HFFc6 (cell line): ENCODE measurements at regions not wholly inside any gene's neighbourhood (a gene's known extent, or its start where the extent isn't known, plus 50 kb on each side); places are given as distances from the start of the nearest gene placed in this dataset.

Source experiments
- DNase-seq: peaks from one replicate; pipeline ENCODE4 v3.0.0-alpha.2; 2018
- H3K27ac Mint-ChIP-seq: 2 replicates; pipeline ENCODE4 v1.8.0; 2020; ENCODE audit warnings: mild to moderate bottlenecking, mixed read lengths
- H3K27me3 Mint-ChIP-seq: 2 replicates; pipeline ENCODE4 v1.8.0; 2021; ENCODE audit warnings: mild to moderate bottlenecking, moderate library complexity, mixed read lengths; ENCODE audit not compliant: insufficient read depth
- H3K36me3 Mint-ChIP-seq: 2 replicates; pipeline ENCODE4 v1.8.0; 2021; ENCODE audit warnings: low read depth, mixed read lengths
- H3K4me1 Mint-ChIP-seq: 2 replicates; pipeline ENCODE4 v1.8.0; 2020; ENCODE audit warnings: low read depth, mixed read lengths
- H3K4me3 Mint-ChIP-seq: 2 replicates; pipeline ENCODE4 v1.8.0; 2020; ENCODE audit warnings: mild to moderate bottlenecking, moderate library complexity, mixed read lengths
- H3K9me3 Mint-ChIP-seq: 2 replicates; pipeline ENCODE4 v1.8.0; 2020; ENCODE audit warnings: mild to moderate bottlenecking, mixed read lengths
- TF ChIP-seq, protein P1 (sequence below): fragments of 200-600 bp; sonication (generic); IDR thresholded peaks from 2 replicates; pipeline ENCODE4 v1.5.0; 2021; ENCODE audit warnings: antibody characterized with exemption, mild to moderate bottlenecking

DNA sequence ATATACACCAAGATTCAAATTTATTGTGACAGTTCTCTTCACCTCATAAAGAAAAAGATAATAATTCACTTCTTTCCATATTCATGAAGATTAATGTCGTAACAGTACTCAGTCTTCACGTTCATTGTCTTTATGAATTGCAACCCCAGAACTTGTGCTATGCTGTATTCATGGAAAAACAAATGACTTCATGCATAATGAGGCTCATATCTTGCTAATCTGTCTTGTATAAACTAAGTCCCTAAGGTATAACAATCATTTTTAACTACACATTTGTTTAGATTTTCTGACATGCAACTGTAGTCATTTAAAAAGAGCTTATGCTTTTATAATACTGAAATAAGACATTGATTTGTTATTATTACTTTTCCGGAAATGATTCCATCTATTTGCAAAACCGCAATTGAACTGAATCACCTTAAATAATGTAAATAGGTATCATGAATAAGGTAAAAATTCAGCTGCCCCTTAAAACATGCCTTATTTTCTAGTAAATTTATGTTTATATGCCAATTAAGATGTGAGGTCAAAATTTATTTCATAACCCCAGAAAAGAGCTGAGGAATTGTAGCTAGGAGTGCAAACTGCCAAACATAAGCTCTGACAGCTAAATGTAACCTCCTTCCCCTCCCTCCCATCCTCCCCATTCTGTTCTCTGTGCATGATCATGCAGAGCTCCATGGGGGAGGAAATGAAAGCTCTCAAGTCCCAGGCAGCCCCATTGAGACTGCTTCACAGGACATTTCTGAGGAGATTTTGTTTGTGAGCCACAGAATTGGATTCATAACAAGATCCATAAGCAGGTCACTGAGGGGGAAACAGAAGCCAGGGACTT, 301.6 kb downstream of the ATP23 start:
- DNase-seq, result no peak
- Mint-ChIP-seq H3K27me3 (peaks cover 9% of the 10 kb centered on the region), H3K27ac (no peak overlapping the region), H3K4me3 (no peak overlapping the region), H3K9me3 (no peaks in the 10 kb centered on the region), H3K36me3 (no peaks in the 10 kb centered on the region), H3K4me1 (no peaks in the 10 kb centered on the region)
- TF ChIP-seq, protein P1, sequence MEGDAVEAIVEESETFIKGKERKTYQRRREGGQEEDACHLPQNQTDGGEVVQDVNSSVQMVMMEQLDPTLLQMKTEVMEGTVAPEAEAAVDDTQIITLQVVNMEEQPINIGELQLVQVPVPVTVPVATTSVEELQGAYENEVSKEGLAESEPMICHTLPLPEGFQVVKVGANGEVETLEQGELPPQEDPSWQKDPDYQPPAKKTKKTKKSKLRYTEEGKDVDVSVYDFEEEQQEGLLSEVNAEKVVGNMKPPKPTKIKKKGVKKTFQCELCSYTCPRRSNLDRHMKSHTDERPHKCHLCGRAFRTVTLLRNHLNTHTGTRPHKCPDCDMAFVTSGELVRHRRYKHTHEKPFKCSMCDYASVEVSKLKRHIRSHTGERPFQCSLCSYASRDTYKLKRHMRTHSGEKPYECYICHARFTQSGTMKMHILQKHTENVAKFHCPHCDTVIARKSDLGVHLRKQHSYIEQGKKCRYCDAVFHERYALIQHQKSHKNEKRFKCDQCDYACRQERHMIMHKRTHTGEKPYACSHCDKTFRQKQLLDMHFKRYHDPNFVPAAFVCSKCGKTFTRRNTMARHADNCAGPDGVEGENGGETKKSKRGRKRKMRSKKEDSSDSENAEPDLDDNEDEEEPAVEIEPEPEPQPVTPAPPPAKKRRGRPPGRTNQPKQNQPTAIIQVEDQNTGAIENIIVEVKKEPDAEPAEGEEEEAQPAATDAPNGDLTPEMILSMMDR, result no peak

DNA sequence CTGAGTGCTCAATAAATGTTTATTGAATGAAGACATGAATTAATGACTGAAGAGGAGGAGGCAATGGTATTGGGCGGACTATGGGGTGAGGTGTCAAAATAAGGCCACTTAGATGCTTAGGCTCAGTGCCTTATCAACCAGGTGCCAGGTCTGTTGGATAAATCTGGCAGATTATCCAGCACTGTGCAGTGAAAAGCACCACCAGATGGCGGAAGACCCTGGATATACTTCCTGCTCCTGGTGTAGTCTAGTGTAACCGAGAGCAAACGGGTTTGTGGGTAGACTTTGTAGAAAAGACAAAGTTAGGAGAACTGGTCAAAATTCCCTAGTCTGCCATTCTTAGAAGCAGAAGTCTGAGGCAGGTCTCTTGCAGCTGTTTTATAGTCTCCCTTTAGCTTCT, 306.3 kb downstream of the ATP23 start:
- TF ChIP-seq, protein P1, result peak; percentile 50; the same call in 1 of the 2 replicates
- no peaks in the 10 kb centered on the region for H3K9me3 Mint-ChIP-seq
- DNase-seq, result no peak
- peaks cover 12% of the 10 kb centered on the region for H3K27me3 Mint-ChIP-seq
- no peak overlapping the region for H3K4me3 Mint-ChIP-seq
- no peaks in the 10 kb centered on the region for H3K36me3 Mint-ChIP-seq
- no peaks in the 10 kb centered on the region for H3K4me1 Mint-ChIP-seq
- no peak overlapping the region for H3K27ac Mint-ChIP-seq

DNA sequence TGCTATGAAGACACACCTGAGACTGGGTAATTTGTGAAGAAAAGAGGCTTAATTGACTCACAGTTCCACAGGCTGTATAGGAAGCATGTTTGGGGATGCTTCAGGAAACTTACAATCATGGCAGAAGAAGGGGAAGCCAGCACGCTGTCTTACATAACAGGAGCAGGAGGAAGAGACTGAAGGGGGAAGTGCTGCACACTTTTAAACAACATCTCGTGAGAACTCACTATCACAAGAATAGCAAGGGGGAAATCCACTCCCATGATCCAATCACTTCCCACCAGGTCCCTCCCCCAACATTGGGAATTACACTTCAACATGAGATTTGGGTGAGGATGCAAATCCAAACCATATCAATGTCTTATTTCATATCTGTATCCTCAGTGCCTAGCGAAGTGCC, 307.2 kb downstream of the ATP23 start:
- Mint-ChIP-seq H3K27me3 (peaks cover 12% of the 10 kb centered on the region), H3K4me3 (no peak overlapping the region), H3K4me1 (no peaks in the 10 kb centered on the region; the same call in 1 of the 2 replicates), H3K36me3 (no peaks in the 10 kb centered on the region), H3K9me3 (no peaks in the 10 kb centered on the region), H3K27ac (no peak overlapping the region)
- TF ChIP-seq, protein P1, result no peak
- no peak for DNase-seq

DNA sequence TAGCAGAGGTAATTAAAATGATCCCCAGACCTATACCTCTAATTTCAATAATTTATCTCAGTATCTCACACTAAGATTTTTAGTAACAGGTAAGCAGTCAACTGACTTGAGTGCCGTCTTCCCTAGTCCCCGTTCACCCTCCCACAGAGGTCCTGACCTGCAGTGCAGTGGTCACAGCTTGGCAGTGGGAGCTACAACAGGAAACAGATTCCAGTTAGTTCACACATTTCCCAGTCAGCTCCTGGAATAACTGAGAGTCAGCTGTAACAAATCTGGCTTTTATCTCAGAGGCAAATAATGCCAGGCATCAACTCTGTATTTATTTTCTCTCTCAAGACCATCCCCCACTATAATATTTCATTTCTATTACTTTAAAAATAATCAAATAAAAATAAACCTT, 308.2 kb downstream of the ATP23 start:
- Mint-ChIP-seq H3K4me1 (no peaks in the 10 kb centered on the region; the same call in 1 of the 2 replicates), H3K27ac (no peak overlapping the region), H3K9me3 (no peaks in the 10 kb centered on the region), H3K36me3 (no peaks in the 10 kb centered on the region), H3K4me3 (no peak overlapping the region), H3K27me3 (peaks cover 6% of the 10 kb centered on the region)
- TF ChIP-seq, protein P1, result no peak
- no peak for DNase-seq

DNA sequence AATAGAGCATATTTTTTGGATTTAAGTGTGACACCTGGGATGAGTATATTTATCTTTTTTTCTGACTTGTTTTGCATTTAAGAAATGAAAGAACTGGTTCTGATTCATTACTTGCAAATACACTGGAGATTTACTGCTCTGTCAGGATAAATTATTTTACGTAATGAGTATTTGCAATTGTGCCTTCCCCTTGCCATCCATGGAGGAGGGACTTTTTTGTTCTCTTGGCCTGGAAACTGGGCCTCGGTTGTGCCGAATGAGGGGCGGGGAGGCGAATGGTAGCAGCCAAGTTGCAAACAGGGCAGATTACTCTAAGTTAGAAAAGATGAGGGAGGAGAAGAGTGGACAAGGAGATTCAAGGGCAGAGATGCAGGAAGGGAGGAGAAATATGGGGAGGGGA, 308.7 kb downstream of the ATP23 start:
- no peaks in the 10 kb centered on the region for H3K9me3 Mint-ChIP-seq
- TF ChIP-seq, protein P1, result no peak
- no peak overlapping the region for H3K4me3 Mint-ChIP-seq
- H3K27me3 Mint-ChIP-seq, result peaks cover 6% of the 10 kb centered on the region
- no peak overlapping the region for H3K27ac Mint-ChIP-seq
- no peaks in the 10 kb centered on the region for H3K36me3 Mint-ChIP-seq
- no peak for DNase-seq
- H3K4me1 Mint-ChIP-seq, result no peaks in the 10 kb centered on the region; the same call in 1 of the 2 replicates
